ENCODE measurements at regions not wholly inside any gene's neighbourhood (a gene's known extent, or its start where the extent isn't known, plus 50 kb on each side); places are given as distances from the start of the nearest gene placed in this dataset.

DNA sequence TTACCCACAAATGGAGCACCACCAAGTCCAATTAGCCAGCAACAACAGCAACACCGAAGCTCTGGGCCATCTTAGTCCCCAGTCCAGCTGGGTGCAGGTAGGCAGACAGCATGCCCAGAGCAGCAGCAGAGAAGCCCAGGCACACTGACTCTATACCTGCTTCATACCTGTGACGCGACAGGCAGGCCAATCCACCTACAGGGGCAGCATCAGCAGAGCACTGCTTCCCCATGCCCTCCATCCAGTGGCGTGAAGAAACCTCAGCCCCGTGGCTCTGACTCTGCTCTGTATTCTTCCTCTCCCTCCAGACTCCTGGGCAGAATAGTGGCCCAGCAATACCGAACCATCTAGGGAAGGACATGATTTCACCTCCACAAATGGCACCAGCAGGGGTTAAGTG is 191.7 kb downstream of the AKR1D1 start:
- Mint-ChIP-seq H3K9me3 (no peaks in the 10 kb centered on the region), H3K4me3 (no peak overlapping the region), H3K36me3 (ENCODE audit: low read depth) (no peaks in the 10 kb centered on the region), H3K27ac (no peak overlapping the region), H3K27me3 (ENCODE audit: low read depth, poor library complexity) (no peaks in the 10 kb centered on the region), H3K4me1 (no peaks in the 10 kb centered on the region)
- no peak for DNase-seq
- TF ChIP-seq, protein P1, sequence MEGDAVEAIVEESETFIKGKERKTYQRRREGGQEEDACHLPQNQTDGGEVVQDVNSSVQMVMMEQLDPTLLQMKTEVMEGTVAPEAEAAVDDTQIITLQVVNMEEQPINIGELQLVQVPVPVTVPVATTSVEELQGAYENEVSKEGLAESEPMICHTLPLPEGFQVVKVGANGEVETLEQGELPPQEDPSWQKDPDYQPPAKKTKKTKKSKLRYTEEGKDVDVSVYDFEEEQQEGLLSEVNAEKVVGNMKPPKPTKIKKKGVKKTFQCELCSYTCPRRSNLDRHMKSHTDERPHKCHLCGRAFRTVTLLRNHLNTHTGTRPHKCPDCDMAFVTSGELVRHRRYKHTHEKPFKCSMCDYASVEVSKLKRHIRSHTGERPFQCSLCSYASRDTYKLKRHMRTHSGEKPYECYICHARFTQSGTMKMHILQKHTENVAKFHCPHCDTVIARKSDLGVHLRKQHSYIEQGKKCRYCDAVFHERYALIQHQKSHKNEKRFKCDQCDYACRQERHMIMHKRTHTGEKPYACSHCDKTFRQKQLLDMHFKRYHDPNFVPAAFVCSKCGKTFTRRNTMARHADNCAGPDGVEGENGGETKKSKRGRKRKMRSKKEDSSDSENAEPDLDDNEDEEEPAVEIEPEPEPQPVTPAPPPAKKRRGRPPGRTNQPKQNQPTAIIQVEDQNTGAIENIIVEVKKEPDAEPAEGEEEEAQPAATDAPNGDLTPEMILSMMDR (IDR thresholded peaks at IDR 0.05): no peak

DNA sequence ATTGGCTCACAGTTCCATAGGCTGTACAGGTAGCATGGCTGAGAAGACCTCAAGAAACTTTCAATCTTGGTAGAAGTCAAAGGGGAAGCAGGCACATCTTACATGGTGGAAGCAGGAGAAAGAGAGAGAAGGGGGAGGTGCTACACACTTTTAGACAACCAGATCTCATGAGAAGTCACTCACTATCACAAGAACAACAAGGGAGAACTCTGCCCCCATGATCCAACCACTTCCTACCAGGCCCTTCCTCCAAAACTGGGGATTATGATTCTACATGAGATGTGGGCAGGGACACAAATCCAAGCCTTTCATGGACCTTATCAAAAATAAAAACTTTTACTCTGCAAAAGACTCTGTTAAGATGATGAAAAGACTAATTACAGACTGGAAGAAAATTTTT is 183.2 kb upstream of the TRIM24 start:
- no peak overlapping the region for H3K4me3 Mint-ChIP-seq
- H3K27me3 Mint-ChIP-seq (ENCODE audit: low read depth, poor library complexity): no peaks in the 10 kb centered on the region
- no peaks in the 10 kb centered on the region for H3K9me3 Mint-ChIP-seq
- no peak overlapping the region for H3K27ac Mint-ChIP-seq
- DNase-seq: no peak
- no peaks in the 10 kb centered on the region for H3K36me3 Mint-ChIP-seq (ENCODE audit: low read depth)
- no peaks in the 10 kb centered on the region for H3K4me1 Mint-ChIP-seq
- TF ChIP-seq, protein P1 (IDR thresholded peaks at IDR 0.05): no peak

DNA sequence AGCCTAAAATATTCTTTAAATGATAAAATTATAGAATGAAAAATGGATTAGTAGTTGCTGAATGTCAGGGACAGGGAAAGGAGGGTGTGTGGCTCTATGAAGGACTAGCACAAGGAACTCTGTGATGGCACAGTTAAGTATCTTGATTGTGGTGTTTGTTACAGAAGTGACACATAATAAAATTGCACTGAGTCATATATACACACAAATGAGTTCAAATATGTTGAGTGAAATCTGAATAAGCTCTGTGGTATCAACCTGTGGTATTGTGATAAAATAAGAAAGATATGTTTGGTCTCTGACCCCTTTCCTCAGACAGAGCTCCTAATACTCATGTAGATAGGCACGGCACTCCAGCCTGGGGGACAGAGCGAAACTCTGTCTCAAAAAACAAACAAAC is 181.5 kb upstream of the TRIM24 start:
- Mint-ChIP-seq H3K4me3 (no peak overlapping the region), H3K27me3 (ENCODE audit: low read depth, poor library complexity) (no peaks in the 10 kb centered on the region), H3K9me3 (no peaks in the 10 kb centered on the region), H3K36me3 (ENCODE audit: low read depth) (no peaks in the 10 kb centered on the region), H3K4me1 (no peaks in the 10 kb centered on the region), H3K27ac (no peak overlapping the region)
- TF ChIP-seq, protein P1 (IDR thresholded peaks at IDR 0.05): no peak
- no peak for DNase-seq

DNA sequence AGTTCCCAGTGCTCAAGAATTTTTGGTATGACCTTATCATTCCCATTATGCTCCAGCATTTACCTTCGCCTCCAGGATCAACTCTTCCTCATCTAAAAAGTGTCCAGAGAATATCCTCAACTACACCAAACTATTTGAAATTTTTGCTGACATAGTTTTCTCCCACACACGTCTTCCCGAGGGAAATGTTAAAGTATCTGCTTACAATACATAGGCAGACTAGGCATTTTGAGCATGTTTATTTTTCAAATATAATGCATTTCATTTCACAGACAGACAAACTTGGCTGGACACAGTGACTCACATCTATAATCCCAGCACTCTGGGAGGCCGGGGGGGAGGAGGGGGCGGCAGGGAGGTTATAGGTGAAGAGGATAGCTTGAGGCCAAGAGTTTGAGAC is 177.1 kb upstream of the TRIM24 start:
- H3K4me3 Mint-ChIP-seq: no peak overlapping the region
- H3K36me3 Mint-ChIP-seq (ENCODE audit: low read depth): no peaks in the 10 kb centered on the region
- no peak overlapping the region for H3K27ac Mint-ChIP-seq
- H3K9me3 Mint-ChIP-seq: no peaks in the 10 kb centered on the region
- TF ChIP-seq, protein P1 (IDR thresholded peaks at IDR 0.05): no peak
- H3K4me1 Mint-ChIP-seq: no peaks in the 10 kb centered on the region
- H3K27me3 Mint-ChIP-seq (ENCODE audit: low read depth, poor library complexity): no peaks in the 10 kb centered on the region
- DNase-seq: no peak

DNA sequence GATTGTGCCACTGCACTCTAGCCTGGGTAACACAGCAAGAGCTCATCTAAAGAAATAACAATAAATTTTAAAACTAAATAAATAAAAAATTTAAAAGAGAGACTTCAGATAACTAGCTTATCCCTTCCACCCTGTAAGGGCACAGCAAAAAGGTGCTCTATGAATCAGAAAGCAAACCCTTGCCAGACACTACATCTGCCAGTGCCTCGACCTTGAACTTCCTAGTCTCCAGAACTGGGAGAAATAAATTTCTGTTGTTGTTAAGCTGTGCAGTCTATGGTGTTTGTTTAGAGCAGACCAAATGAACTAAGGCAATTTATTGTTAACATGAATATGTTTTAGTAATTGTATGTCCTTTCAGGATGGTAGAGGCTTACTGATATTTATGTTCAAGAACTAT is 174.9 kb upstream of the TRIM24 start:
- peaks cover 15% of the 10 kb centered on the region for H3K9me3 Mint-ChIP-seq
- no peaks in the 10 kb centered on the region for H3K36me3 Mint-ChIP-seq (ENCODE audit: low read depth)
- TF ChIP-seq, protein P1 (IDR thresholded peaks at IDR 0.05): no peak
- DNase-seq: no peak
- H3K4me1 Mint-ChIP-seq: no peaks in the 10 kb centered on the region
- H3K27me3 Mint-ChIP-seq (ENCODE audit: low read depth, poor library complexity): no peaks in the 10 kb centered on the region
- no peak overlapping the region for H3K4me3 Mint-ChIP-seq
- no peak overlapping the region for H3K27ac Mint-ChIP-seq

DNA sequence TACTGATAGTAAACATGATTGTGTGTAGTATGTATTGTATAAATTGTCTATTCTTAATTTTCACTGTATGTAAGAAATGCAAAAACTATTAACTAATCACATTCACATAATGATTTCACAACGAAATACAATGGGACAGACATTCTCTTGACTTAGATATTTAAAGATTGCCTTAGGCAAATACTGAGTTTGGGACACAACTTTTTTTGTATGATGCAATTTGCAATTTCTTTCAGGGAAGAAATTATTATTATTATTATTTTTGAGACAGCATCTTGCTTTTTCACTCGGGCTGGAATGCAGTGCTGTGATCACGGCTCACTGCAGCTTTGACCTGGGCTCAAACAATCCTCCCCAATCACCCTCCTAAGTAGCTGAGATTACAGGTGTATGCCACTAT is 173.2 kb upstream of the TRIM24 start:
- no peaks in the 10 kb centered on the region for H3K36me3 Mint-ChIP-seq (ENCODE audit: low read depth)
- no peaks in the 10 kb centered on the region for H3K4me1 Mint-ChIP-seq
- no peaks in the 10 kb centered on the region for H3K27me3 Mint-ChIP-seq (ENCODE audit: low read depth, poor library complexity)
- DNase-seq: no peak
- H3K4me3 Mint-ChIP-seq: no peak overlapping the region
- no peak overlapping the region for H3K27ac Mint-ChIP-seq
- H3K9me3 Mint-ChIP-seq: peaks cover 23% of the 10 kb centered on the region
- TF ChIP-seq, protein P1 (IDR thresholded peaks at IDR 0.05): no peak

All from nephron progenitor cell (in vitro differentiated cells).